Natural killer cell (primary cell): ENCODE measurements at regions not wholly inside any gene's neighbourhood (a gene's known extent, or its start where the extent isn't known, plus 50 kb on each side); places are given as distances from the start of the nearest gene placed in this dataset.

Source experiments
- ATAC-seq, 3 donors: fragments of 150-1000 bp in 2 of 3; fragments of 200-7000 bp in 1 of 3; cut with Tn5 transposase; 1 replicate in 1 of 3; 2 replicates in 2 of 3; pipeline ENCODE4 v1.10.0; 2021; ENCODE audit warnings: mild to moderate bottlenecking in 2 of 3, moderate library complexity in 2 of 3
- DNase-seq, 2 donors: peaks; one replicate each; pipeline versions ENCODE4 v3.0.0 to v3.0.0-alpha.2; 2013 to 2021; ENCODE audit warnings: mixed read lengths in 1 of 2
- H3K27ac ChIP-seq: one replicate; pipeline ENCODE4 v1.5.1; 2013; ENCODE audit warnings: mild to moderate bottlenecking, low read length
- H3K27me3 ChIP-seq: one replicate; pipeline ENCODE4 v1.6.1; 2013; ENCODE audit warnings: low read length; ENCODE audit not compliant: control insufficient read depth, insufficient read depth
- H3K36me3 ChIP-seq: one replicate; pipeline ENCODE4 v1.6.1; 2013; ENCODE audit warnings: low read length; ENCODE audit not compliant: control insufficient read depth, insufficient read depth
- H3K4me1 ChIP-seq: one replicate; pipeline ENCODE4 v1.6.1; 2013; ENCODE audit warnings: low read length; ENCODE audit not compliant: control insufficient read depth, insufficient read depth
- H3K4me3 ChIP-seq: one replicate; pipeline ENCODE4 v1.5.1; 2013; ENCODE audit warnings: low read length
- H3K9me3 ChIP-seq: one replicate; pipeline ENCODE4 v1.6.1; 2013; ENCODE audit warnings: low read length; ENCODE audit not compliant: control insufficient read depth, insufficient read depth
- H3K27ac Mint-ChIP-seq, 2 donors: one replicate each; pipeline ENCODE4 v1.8.0; 2022; ENCODE audit warnings: mild to moderate bottlenecking in 2 of 2, mixed read lengths in 2 of 2, moderate library complexity in 1 of 2
- H3K27me3 Mint-ChIP-seq, 2 donors: one replicate each; pipeline ENCODE4 v1.8.0; 2022; ENCODE audit warnings: low read depth in 2 of 2, mixed read lengths in 2 of 2
- H3K36me3 Mint-ChIP-seq: one replicate; pipeline ENCODE4 v1.8.0; 2022; ENCODE audit warnings: mixed read lengths
- H3K4me1 Mint-ChIP-seq, 2 donors: one replicate each; pipeline ENCODE4 v1.8.0; 2022; ENCODE audit warnings: mixed read lengths in 2 of 2
- H3K4me3 Mint-ChIP-seq: one replicate; pipeline ENCODE4 v1.8.0; 2022; ENCODE audit warnings: mild to moderate bottlenecking, moderate library complexity, mixed read lengths
- H3K9me3 Mint-ChIP-seq, 2 donors: one replicate each; pipeline ENCODE4 v1.8.0; 2022; ENCODE audit warnings: mixed read lengths in 2 of 2
- CTCF ChIP-seq: fragments of 200-600 bp; IDR thresholded peaks from one replicate; pipeline ENCODE4 v1.8.0; 2022; ENCODE audit warnings: antibody characterized with exemption
- whole genome bisulfite sequencing: methylation state at CpG from one replicate; pipeline ENCODE4 v1.1.7; 2013; ENCODE audit warnings: missing lambda C conversion rate; ENCODE audit not compliant: insufficient coverage; 5-methylcytosine and 5-hydroxymethylcytosine counted together
- intact Hi-C: fragments of 100-400 bp; cut with micrococcal nuclease; formaldehyde crosslinking; loops from one replicate; pipeline ENCODE4 v1.14.2; 2022

DNA sequence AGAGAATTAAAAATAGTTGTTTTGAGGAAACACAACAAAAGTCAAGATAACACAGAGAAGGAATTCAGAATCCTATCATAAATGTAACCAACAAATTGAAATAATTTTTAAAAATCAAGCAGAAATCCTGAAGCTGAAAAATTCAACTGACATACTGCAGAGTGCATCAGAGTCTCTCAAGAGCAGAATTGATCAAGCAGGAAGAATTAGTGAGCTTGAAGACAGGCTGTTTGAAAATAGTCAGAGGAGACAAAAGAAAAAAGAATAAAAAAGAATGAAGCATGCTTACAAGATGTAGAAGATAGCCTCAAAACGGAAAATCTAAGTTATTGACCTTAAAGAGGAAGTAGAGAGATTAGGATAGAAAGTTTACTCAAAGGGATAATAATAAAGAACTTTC, 65.8 kb upstream of the PPP2R5C start:
- Mint-ChIP-seq H3K4me3 (no peak overlapping the region), H3K4me1 (no peaks in the 10 kb centered on the region), H3K27me3 (peaks cover 26 to 48% of the 10 kb centered on the region in 2 donors), H3K9me3 (peaks cover 4 to 10% of the 10 kb centered on the region in 2 donors), H3K27ac (no peak overlapping the region), H3K36me3 (peaks cover 9% of the 10 kb centered on the region)
- no peak for ATAC-seq
- Histone ChIP-seq H3K4me3 (no peak overlapping the region), H3K4me1 (no peaks in the 10 kb centered on the region), H3K36me3 (no peaks in the 10 kb centered on the region), H3K9me3 (no peaks in the 10 kb centered on the region), H3K27me3 (peaks cover 11% of the 10 kb centered on the region), H3K27ac (no peak overlapping the region)
- DNase-seq = no peak
- no peak for TF ChIP-seq CTCF
- WGBS = no CpG with 5 or more reads among the region's 1 CpG
- intact Hi-C loops = no loop called here

DNA sequence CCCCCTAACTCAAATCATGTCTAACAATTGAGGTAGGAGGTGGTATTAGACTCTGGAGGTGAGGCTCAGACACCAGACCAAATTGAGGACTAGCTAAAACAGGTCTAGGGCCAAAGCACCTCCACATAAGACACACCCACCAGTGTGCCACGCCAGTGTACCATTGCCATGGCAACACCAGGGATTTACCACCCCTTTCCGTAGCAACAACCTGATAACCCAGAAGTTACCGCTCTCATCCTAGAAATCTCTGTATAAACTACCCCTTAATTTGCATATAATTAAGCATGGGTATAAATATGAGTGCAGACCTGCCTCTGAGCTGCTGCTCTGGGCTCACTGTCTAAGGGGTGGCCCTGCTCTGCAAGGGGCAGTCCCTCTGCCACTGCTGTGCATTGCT, 57.4 kb upstream of the PPP2R5C start:
- Mint-ChIP-seq H3K4me1 (peaks cover 28 to 41% of the 10 kb centered on the region in 2 donors), H3K4me3 (no peak overlapping the region), H3K36me3 (no peaks in the 10 kb centered on the region), H3K9me3 (no peaks in the 10 kb centered on the region), H3K27me3 (peaks cover 2 to 20% of the 10 kb centered on the region in 2 donors), H3K27ac (peak overlapping the region in 1 of 2 donors; percentile 77)
- DNase-seq = peak in 1 of 2 donors; percentile 61
- H3K4me1 ChIP-seq = peaks cover 32% of the 10 kb centered on the region
- intact Hi-C loops = no loop called here
- no peak overlapping the region for H3K27ac ChIP-seq
- WGBS = 91% methylated on average over 3 of the region's 3 CpGs
- no peak for TF ChIP-seq CTCF
- no peaks in the 10 kb centered on the region for H3K27me3 ChIP-seq
- H3K9me3 ChIP-seq = no peaks in the 10 kb centered on the region
- ATAC-seq = no peak
- H3K36me3 ChIP-seq = no peaks in the 10 kb centered on the region
- no peak overlapping the region for H3K4me3 ChIP-seq

GRCh38 chr14:101705733-101706508, 55.6 kb upstream of the PPP2R5C start:
- peak in 1 of 2 donors; percentile 86 for DNase-seq
- peak overlapping the region; percentile 84 for H3K4me3 Mint-ChIP-seq
- peaks cover 43 to 59% of the 10 kb centered on the region in 2 donors for H3K4me1 Mint-ChIP-seq
- no peak for TF ChIP-seq CTCF
- no peaks in the 10 kb centered on the region for H3K9me3 Mint-ChIP-seq
- H3K36me3 Mint-ChIP-seq = no peaks in the 10 kb centered on the region
- H3K27me3 Mint-ChIP-seq = peaks cover 2 to 12% of the 10 kb centered on the region in 2 donors
- H3K4me3 ChIP-seq = no peak overlapping the region
- intact Hi-C loops = loop anchor here (2.0 to 5.0 kb wide), 6 partner anchors 21 to 431 kb away; partner anchors contain the start of genes PPP2R5C and WDR20
- H3K27me3 ChIP-seq = no peaks in the 10 kb centered on the region
- peaks cover 48% of the 10 kb centered on the region for H3K4me1 ChIP-seq
- peak overlapping the region; percentile 77 to 90 for H3K27ac Mint-ChIP-seq
- 1% methylated on average over 73 of the region's 73 CpGs for WGBS
- peak; percentile 60 to 77 (median 64) for ATAC-seq
- H3K27ac ChIP-seq = peak overlapping the region; percentile 75
- no peaks in the 10 kb centered on the region for H3K36me3 ChIP-seq
- H3K9me3 ChIP-seq = no peaks in the 10 kb centered on the region
